DOHH2 (cell line): ENCODE measurements at regions not wholly inside any gene's neighbourhood (a gene's known extent, or its start where the extent isn't known, plus 50 kb on each side); places are given as distances from the start of the nearest gene placed in this dataset.

Experiments
- H3F3A ChIP-seq: fragments of 200-600 bp; sonication (generic), shearing (Covaris generic); 2 replicates; pipeline ENCODE4 v1.6.0; 2016; ENCODE audit warnings: antibody characterized with exemption, mild to moderate bottlenecking; ENCODE audit not compliant: control insufficient read depth, insufficient read depth
- H3K27ac ChIP-seq: fragments of 200-600 bp; sonication (generic); 2 replicates; pipeline ENCODE4 v1.5.1; 2014; ENCODE audit warnings: low read depth, mild to moderate bottlenecking, low read length, moderate library complexity
- H3K27me3 ChIP-seq: fragments of 200-600 bp; sonication (generic); 2 replicates; pipeline ENCODE4 v1.6.1; 2014; ENCODE audit warnings: mild to moderate bottlenecking, low read length, mixed read lengths; ENCODE audit not compliant: control insufficient read depth
- H3K36me3 ChIP-seq: fragments of 200-600 bp; sonication (generic); 2 replicates; pipeline ENCODE4 v1.6.1; 2014; ENCODE audit warnings: mild to moderate bottlenecking, low read length, moderate library complexity, mixed read lengths; ENCODE audit not compliant: control insufficient read depth
- H3K4me1 ChIP-seq: fragments of 200-600 bp; sonication (generic); 2 replicates; pipeline ENCODE4 v1.6.1; 2014; ENCODE audit warnings: mild to moderate bottlenecking, low read length, mixed read lengths; ENCODE audit not compliant: control insufficient read depth
- H3K4me2 ChIP-seq: fragments of 200-600 bp; sonication (generic); 2 replicates; pipeline ENCODE4 v1.6.0; 2014; ENCODE audit warnings: mild to moderate bottlenecking, low read length, moderate library complexity
- H3K4me3 ChIP-seq: fragments of 200-600 bp; sonication (generic); 2 replicates; pipeline ENCODE4 v1.5.1; 2014; ENCODE audit warnings: mild to moderate bottlenecking, low read length, mixed read lengths
- H3K79me2 ChIP-seq: fragments of 200-600 bp; sonication (generic); 2 replicates; pipeline ENCODE4 v1.6.1; 2014; ENCODE audit warnings: mild to moderate bottlenecking, low read length, mixed read lengths; ENCODE audit not compliant: control insufficient read depth
- H3K9me2 ChIP-seq: fragments of 200-600 bp; sonication (generic); replicated peaks from 2 replicates; pipeline ENCODE4 v1.6.1; 2014; ENCODE audit warnings: mild to moderate bottlenecking, low read length, mixed read lengths; ENCODE audit not compliant: control insufficient read depth
- H3K9me3 ChIP-seq: fragments of 200-600 bp; sonication (generic); 2 replicates; pipeline ENCODE4 v1.6.1; 2014; ENCODE audit warnings: antibody characterized with exemption, low read length, mixed read lengths; ENCODE audit not compliant: control insufficient read depth, insufficient read depth
- H4K20me1 ChIP-seq: fragments of 200-600 bp; sonication (generic); 2 replicates; pipeline ENCODE4 v1.6.0; 2014; ENCODE audit warnings: low read depth, mild to moderate bottlenecking, antibody characterized with exemption, low read length, moderate library complexity; ENCODE audit not compliant: control insufficient read depth, insufficient read depth
- CTCF ChIP-seq: fragments of 200-600 bp; sonication (generic); IDR thresholded peaks from one replicate; pipeline ENCODE4 v1.5.1; 2014; ENCODE audit warnings: antibody characterized with exemption, mild to moderate bottlenecking, low read depth, low read length; ENCODE audit not compliant: poor library complexity, severe bottlenecking
- EZH2phosphoT487 ChIP-seq: fragments of 200-600 bp; sonication (generic); IDR thresholded peaks from 2 replicates; pipeline ENCODE4 v1.6.1; 2017; ENCODE audit warnings: borderline replicate concordance, mild to moderate bottlenecking, antibody characterized with exemption, low read length, moderate library complexity, mixed read lengths

GRCh38 chr17:65472666-65473309, 88.7 kb downstream of the AXIN2 start:
- H3K4me1 ChIP-seq, result no peaks in the 10 kb centered on the region
- no peaks in the 10 kb centered on the region for H3K36me3 ChIP-seq
- H3K4me3 ChIP-seq, result no peak overlapping the region
- H3K79me2 ChIP-seq, result no peaks in the 10 kb centered on the region
- H3K9me2 ChIP-seq, result no peaks in the 10 kb centered on the region
- no peak overlapping the region for H3K4me2 ChIP-seq
- H4K20me1 ChIP-seq, result no peaks in the 10 kb centered on the region
- no peaks in the 10 kb centered on the region for H3K27me3 ChIP-seq
- H3K27ac ChIP-seq, result no peak overlapping the region
- H3K9me3 ChIP-seq, result no peaks in the 10 kb centered on the region
- no peak for TF ChIP-seq CTCF
- TF ChIP-seq EZH2phosphoT487, result no peak
- H3F3A ChIP-seq, result no peaks in the 10 kb centered on the region

DNA sequence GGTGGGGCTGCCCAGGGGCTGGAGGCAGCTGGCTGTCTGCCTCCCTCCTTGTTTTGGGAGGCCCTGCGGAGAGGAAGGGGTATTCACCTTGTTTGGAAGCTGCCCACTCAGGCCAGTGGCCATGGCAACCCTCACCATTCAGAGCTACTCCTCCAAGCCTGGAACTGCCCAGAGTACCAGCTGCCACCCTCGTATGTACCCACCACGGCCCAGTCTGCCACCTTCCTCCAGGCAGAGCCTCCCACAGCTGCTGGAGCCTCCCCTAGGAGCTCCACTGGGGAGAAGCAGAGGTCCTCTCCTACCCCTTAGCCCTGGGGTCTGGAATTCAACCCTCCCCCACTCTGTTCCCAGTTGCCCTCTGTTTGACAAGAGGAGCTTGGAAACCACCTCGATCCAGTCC, 90.7 kb downstream of the AXIN2 start:
- no peaks in the 10 kb centered on the region for H3K79me2 ChIP-seq
- no peaks in the 10 kb centered on the region for H3K36me3 ChIP-seq
- H3K4me3 ChIP-seq, result no peak overlapping the region
- H3K27ac ChIP-seq, result no peak overlapping the region
- TF ChIP-seq EZH2phosphoT487 (no peak), CTCF (no peak)
- H3K4me2 ChIP-seq, result no peak overlapping the region
- no peaks in the 10 kb centered on the region for H3K27me3 ChIP-seq
- no peaks in the 10 kb centered on the region for H4K20me1 ChIP-seq
- no peaks in the 10 kb centered on the region for H3K9me3 ChIP-seq
- H3K4me1 ChIP-seq, result no peaks in the 10 kb centered on the region
- no peaks in the 10 kb centered on the region for H3K9me2 ChIP-seq
- H3F3A ChIP-seq, result no peaks in the 10 kb centered on the region

DNA sequence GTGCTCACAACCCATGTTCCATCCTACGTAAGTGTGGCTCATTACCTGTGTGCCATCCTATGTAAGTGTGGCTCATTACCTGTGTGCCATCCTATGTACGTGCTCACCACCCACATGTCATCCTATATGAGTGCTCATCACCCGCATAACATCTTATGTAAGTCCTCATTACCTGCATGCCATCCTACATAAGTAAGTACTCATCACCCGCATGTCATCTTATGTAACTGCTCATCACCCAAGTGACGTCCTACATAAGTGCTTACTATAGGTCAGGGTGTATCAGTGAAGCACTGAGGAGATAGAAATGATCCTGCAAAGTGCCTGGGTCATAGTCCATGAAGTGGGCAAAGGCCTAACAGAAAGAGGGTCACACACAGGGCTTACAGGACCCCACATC, 93.1 kb downstream of the AXIN2 start:
- TF ChIP-seq EZH2phosphoT487, result no peak
- TF ChIP-seq CTCF, result no peak
- H3K4me3 ChIP-seq, result no peak overlapping the region

GRCh38 chr17:65467156-65467555, 94.3 kb downstream of the AXIN2 start:
- H3K27me3 ChIP-seq, result no peaks in the 10 kb centered on the region
- H3K4me1 ChIP-seq, result no peaks in the 10 kb centered on the region
- H3K27ac ChIP-seq, result no peak overlapping the region
- no peaks in the 10 kb centered on the region for H3F3A ChIP-seq
- no peak overlapping the region for H3K4me2 ChIP-seq
- no peak overlapping the region for H3K4me3 ChIP-seq
- no peaks in the 10 kb centered on the region for H3K79me2 ChIP-seq
- H4K20me1 ChIP-seq, result no peaks in the 10 kb centered on the region
- no peaks in the 10 kb centered on the region for H3K9me2 ChIP-seq
- TF ChIP-seq EZH2phosphoT487 (no peak), CTCF (no peak)
- H3K9me3 ChIP-seq, result no peaks in the 10 kb centered on the region
- H3K36me3 ChIP-seq, result no peaks in the 10 kb centered on the region

More for the DNA sequence above, 93.1 kb downstream of the AXIN2 start:
- Histone ChIP-seq H3K36me3 (no peaks in the 10 kb centered on the region), H3K9me2 (no peaks in the 10 kb centered on the region), H3K79me2 (no peaks in the 10 kb centered on the region), H3K9me3 (no peaks in the 10 kb centered on the region), H3K27me3 (no peaks in the 10 kb centered on the region), H3F3A (no peaks in the 10 kb centered on the region), H3K4me1 (no peaks in the 10 kb centered on the region), H3K27ac (no peak overlapping the region), H4K20me1 (no peaks in the 10 kb centered on the region), H3K4me2 (no peak overlapping the region)
